BJ (cell line): ENCODE measurements at regions not wholly inside any gene's neighbourhood (a gene's known extent, or its start where the extent isn't known, plus 50 kb on each side); places are given as distances from the start of the nearest gene placed in this dataset.

Experiments used
- CTCF ChIA-PET: fragments of 350-600 bp; formaldehyde crosslinking; extraction: SDS; loops from one replicate; lab custom pipeline; 2021; ENCODE audit warnings: antibody characterized with exemption, inconsistent platforms; lab: Yijun Ruan, JAX
- POLR2A ChIA-PET: fragments of 300-600 bp; sonication (Branson Sonifier 250); formaldehyde crosslinking; extraction: SDS; loops from one replicate; lab custom pipeline; 2021; ENCODE audit warnings: antibody characterized with exemption; lab: Charles Lee
- DNase-seq: peaks from one replicate; pipeline ENCODE4 v3.0.0-alpha.2; 2011; ENCODE audit warnings: low read depth
- H3K27me3 ChIP-seq: 2 replicates; pipeline ENCODE4 v1.6.0; 2011; ENCODE audit warnings: low read length; ENCODE audit not compliant: control insufficient read depth, insufficient read depth
- H3K36me3 ChIP-seq: 2 replicates; pipeline ENCODE4 v1.5.1; 2011; ENCODE audit warnings: low read length; ENCODE audit not compliant: control insufficient read depth, insufficient read depth
- H3K4me3 ChIP-seq: 2 replicates; pipeline ENCODE4 v1.5.1; 2011; ENCODE audit warnings: low read depth, mild to moderate bottlenecking, control low read depth, low read length
- CTCF ChIP-seq: IDR thresholded peaks from 2 replicates; pipeline ENCODE4 v1.5.1; 2011; ENCODE audit warnings: low read depth, mild to moderate bottlenecking, control low read depth, inconsistent platforms, low read length, moderate library complexity; ENCODE audit not compliant: insufficient read depth

GRCh38 chr3:84292128-84292527 lies 666.7 kb upstream of the CADM2 start:
- no peaks in the 10 kb centered on the region for H3K36me3 ChIP-seq
- ChIA-PET POLR2A (no interaction called here), CTCF (no interaction called here)
- TF ChIP-seq CTCF: no peak
- no peak overlapping the region for H3K4me3 ChIP-seq
- no peak for DNase-seq
- no peaks in the 10 kb centered on the region for H3K27me3 ChIP-seq

- POLR2A ChIA-PET: no interaction called here
- CTCF ChIA-PET: no interaction called here
- no peaks in the 10 kb centered on the region for H3K27me3 ChIP-seq
- H3K36me3 ChIP-seq: no peaks in the 10 kb centered on the region
- H3K4me3 ChIP-seq: no peak overlapping the region
- no peak for TF ChIP-seq CTCF
- DNase-seq: no peak
Observed at GRCh38 chr3:84299329-84299728, 659.5 kb upstream of the CADM2 start.

GRCh38 chr3:84304214-84304613 lies 654.6 kb upstream of the CADM2 start:
- TF ChIP-seq CTCF: no peak
- POLR2A ChIA-PET: no interaction called here
- CTCF ChIA-PET: no interaction called here
- Histone ChIP-seq H3K27me3 (no peaks in the 10 kb centered on the region), H3K36me3 (no peaks in the 10 kb centered on the region), H3K4me3 (no peak overlapping the region)
- no peak for DNase-seq

- ChIA-PET CTCF (no interaction called here), POLR2A (no interaction called here)
- Histone ChIP-seq H3K27me3 (no peaks in the 10 kb centered on the region), H3K4me3 (no peak overlapping the region), H3K36me3 (no peaks in the 10 kb centered on the region)
- no peak for DNase-seq
- no peak for TF ChIP-seq CTCF
Observed at GRCh38 chr3:84307339-84307738, 651.5 kb upstream of the CADM2 start.

- no peaks in the 10 kb centered on the region for H3K36me3 ChIP-seq
- CTCF ChIA-PET: no interaction called here
- H3K27me3 ChIP-seq: no peaks in the 10 kb centered on the region
- POLR2A ChIA-PET: no interaction called here
- no peak for TF ChIP-seq CTCF
- no peak overlapping the region for H3K4me3 ChIP-seq
- DNase-seq: no peak
Observed at GRCh38 chr3:84308379-84308778, 650.4 kb upstream of the CADM2 start.
